H9 (cell line): ENCODE measurements at regions not wholly inside any gene's neighbourhood (a gene's known extent, or its start where the extent isn't known, plus 50 kb on each side); places are given as distances from the start of the nearest gene placed in this dataset.

Experiments
- DNase-seq: peaks from one replicate; pipeline ENCODE4 v3.0.0-alpha.2; 2017
- H2AFZ ChIP-seq: one replicate; pipeline ENCODE4 v1.6.1; 2013; ENCODE audit warnings: mild to moderate bottlenecking, low read length, control low read depth, moderate library complexity
- H2AK5ac ChIP-seq: 2 replicates; pipeline ENCODE4 v1.6.1; 2013; ENCODE audit warnings: low read length, control low read depth, mixed read lengths; ENCODE audit not compliant: insufficient read length
- H2BK120ac ChIP-seq: one replicate; pipeline ENCODE4 v1.6.1; 2013; ENCODE audit warnings: low read depth, mild to moderate bottlenecking, low read length, control low read depth, inconsistent platforms; ENCODE audit not compliant: poor library complexity, severe bottlenecking
- H2BK12ac ChIP-seq: 2 replicates; pipeline ENCODE4 v1.6.1; 2013; ENCODE audit warnings: low read length, control low read depth, mixed read lengths, low read depth; ENCODE audit not compliant: insufficient read length
- H2BK15ac ChIP-seq: 2 replicates; pipeline ENCODE4 v1.6.1; 2013; ENCODE audit warnings: low read depth, low read length, control low read depth
- H2BK20ac ChIP-seq: one replicate; pipeline ENCODE4 v1.6.1; 2013; ENCODE audit warnings: low read depth, mild to moderate bottlenecking, low read length, control low read depth, inconsistent platforms; ENCODE audit not compliant: poor library complexity, severe bottlenecking
- H2BK5ac ChIP-seq: 2 replicates; pipeline ENCODE4 v1.6.1; 2013; ENCODE audit warnings: low read length, control low read depth, mixed read lengths; ENCODE audit not compliant: insufficient read length
- H3K14ac ChIP-seq: 2 replicates; pipeline ENCODE4 v1.6.1; 2013; ENCODE audit warnings: low read length, control low read depth; ENCODE audit not compliant: insufficient read depth
- H3K18ac ChIP-seq: 2 replicates; pipeline ENCODE4 v1.6.1; 2013; ENCODE audit warnings: low read depth, mild to moderate bottlenecking, mixed read lengths, low read length, control low read depth; ENCODE audit not compliant: insufficient read length
- H3K23ac ChIP-seq: 2 replicates; pipeline ENCODE4 v1.6.1; 2013; ENCODE audit warnings: low read length, control low read depth, mixed read lengths, low read depth; ENCODE audit not compliant: insufficient read length
- H3K23me2 ChIP-seq: 2 replicates; pipeline ENCODE4 v1.6.1; 2013; ENCODE audit warnings: low read depth, mild to moderate bottlenecking, mixed read lengths, low read length, control low read depth; ENCODE audit not compliant: insufficient read length, poor library complexity, severe bottlenecking
- H3K27ac ChIP-seq: 2 replicates; pipeline ENCODE4 v1.5.1; 2013; ENCODE audit warnings: low read length, control low read depth, mixed read lengths, low read depth; ENCODE audit not compliant: insufficient read length
- H3K27me3 ChIP-seq: 2 replicates; pipeline ENCODE4 v1.6.1; 2013; ENCODE audit warnings: low read length, control low read depth, inconsistent platforms; ENCODE audit not compliant: insufficient read depth
- H3K4ac ChIP-seq: 2 replicates; pipeline ENCODE4 v1.6.1; 2013; ENCODE audit warnings: low read depth, mild to moderate bottlenecking, control low read depth, inconsistent platforms, low read length, moderate library complexity
- H3K4me1 ChIP-seq: 2 replicates; pipeline ENCODE4 v1.6.1; 2013; ENCODE audit warnings: low read length, control low read depth, inconsistent platforms; ENCODE audit not compliant: insufficient read depth
- H3K4me2 ChIP-seq: 2 replicates; pipeline ENCODE4 v1.6.1; 2013; ENCODE audit warnings: low read length, control low read depth, mixed read lengths; ENCODE audit not compliant: insufficient read length, insufficient read depth
- H3K56ac ChIP-seq: 2 replicates; pipeline ENCODE4 v1.6.1; 2013; ENCODE audit warnings: low read depth, mild to moderate bottlenecking, mixed read lengths, low read length, control low read depth; ENCODE audit not compliant: insufficient read length
- H3K79me1 ChIP-seq: 2 replicates; pipeline ENCODE4 v1.6.1; 2013; ENCODE audit warnings: low read depth, mild to moderate bottlenecking, moderate library complexity, low read length, control low read depth, inconsistent platforms; ENCODE audit not compliant: insufficient read depth, poor library complexity, severe bottlenecking
- H3K79me2 ChIP-seq: 2 replicates; pipeline ENCODE4 v1.6.1; 2013; ENCODE audit warnings: low read length, control low read depth, inconsistent platforms; ENCODE audit not compliant: insufficient read depth
- H3K9ac ChIP-seq: 2 replicates; pipeline ENCODE4 v1.6.1; 2013; ENCODE audit warnings: low read length, control low read depth, mixed read lengths; ENCODE audit not compliant: insufficient read length; ENCODE audit errors: extremely low read depth
- H3K9me3 ChIP-seq: one replicate; pipeline ENCODE4 v1.6.1; 2013; ENCODE audit warnings: low read depth, low read length, inconsistent platforms; ENCODE audit not compliant: control insufficient read depth
- H3T11ph ChIP-seq: one replicate; pipeline ENCODE4 v1.6.1; 2013; ENCODE audit warnings: mild to moderate bottlenecking, low read length, control low read depth, inconsistent platforms
- H4K20me1 ChIP-seq: one replicate; pipeline ENCODE4 v1.6.1; 2013; ENCODE audit not compliant: control insufficient read depth, insufficient read length, insufficient read depth
- H4K5ac ChIP-seq: 2 replicates; pipeline ENCODE4 v1.6.1; 2013; ENCODE audit warnings: low read depth, mild to moderate bottlenecking, mixed read lengths, low read length, control low read depth; ENCODE audit not compliant: insufficient read length
- H4K8ac ChIP-seq: replicated peaks from 2 replicates; pipeline ENCODE4 v1.6.1; 2013; ENCODE audit warnings: low read length, control low read depth, mixed read lengths, low read depth; ENCODE audit not compliant: insufficient read length
- H4K91ac ChIP-seq: 2 replicates; pipeline ENCODE4 v1.6.1; 2013; ENCODE audit warnings: low read depth, mild to moderate bottlenecking, moderate library complexity, mixed read lengths, low read length, control low read depth; ENCODE audit not compliant: insufficient read length
- H3K27ac Mint-ChIP-seq, 3 experiments: 2 replicates in 2 of 3; 3 replicates in 1 of 3; pipeline ENCODE4 v1.8.0; 2020 to 2021; ENCODE audit warnings: mixed read lengths in 3 of 3, mild to moderate bottlenecking in 1 of 3, moderate library complexity in 1 of 3
- H3K27me3 Mint-ChIP-seq: 2 replicates; pipeline ENCODE4 v1.8.0; 2021; ENCODE audit warnings: low read depth, mild to moderate bottlenecking, moderate library complexity, mixed read lengths
- H3K36me3 Mint-ChIP-seq, 3 experiments: 2 replicates in 2 of 3; 3 replicates in 1 of 3; pipeline ENCODE4 v1.8.0; 2020 to 2021; ENCODE audit warnings: low read depth in 3 of 3, mixed read lengths in 3 of 3; ENCODE audit not compliant: insufficient read depth in 1 of 3
- H3K4me1 Mint-ChIP-seq, 2 experiments: 2 replicates each; pipeline ENCODE4 v1.8.0; 2020; ENCODE audit warnings: mixed read lengths in 2 of 2
- H3K4me3 Mint-ChIP-seq, 2 experiments: 2 replicates in 1 of 2; 3 replicates in 1 of 2; pipeline ENCODE4 v1.8.0; 2020 to 2021; ENCODE audit warnings: mild to moderate bottlenecking in 2 of 2, mixed read lengths in 2 of 2, moderate library complexity in 1 of 2
- H3K9me3 Mint-ChIP-seq, 2 experiments: 2 replicates in 1 of 2; 3 replicates in 1 of 2; pipeline ENCODE4 v1.8.0; 2020; ENCODE audit warnings: mild to moderate bottlenecking in 2 of 2, mixed read lengths in 2 of 2, moderate library complexity in 1 of 2
- WGBS: extraction: QIAGEN DNeasy Blood & Tissue Kit; methylation state at CpG from one replicate; pipeline ENCODE4 v1.1.7; 2013; ENCODE audit warnings: missing lambda C conversion rate, low lambda C conversion rate, mixed read lengths; ENCODE audit not compliant: insufficient read length; ENCODE audit errors: extremely low coverage; 5-methylcytosine and 5-hydroxymethylcytosine counted together
- TF ChIP-seq, protein P1 (sequence below): fragments of 200-600 bp; sonication (generic); conservative IDR thresholded peaks from 3 replicates; pipeline ENCODE4 v1.8.0; 2021; ENCODE audit warnings: antibody characterized with exemption, mild to moderate bottlenecking

DNA sequence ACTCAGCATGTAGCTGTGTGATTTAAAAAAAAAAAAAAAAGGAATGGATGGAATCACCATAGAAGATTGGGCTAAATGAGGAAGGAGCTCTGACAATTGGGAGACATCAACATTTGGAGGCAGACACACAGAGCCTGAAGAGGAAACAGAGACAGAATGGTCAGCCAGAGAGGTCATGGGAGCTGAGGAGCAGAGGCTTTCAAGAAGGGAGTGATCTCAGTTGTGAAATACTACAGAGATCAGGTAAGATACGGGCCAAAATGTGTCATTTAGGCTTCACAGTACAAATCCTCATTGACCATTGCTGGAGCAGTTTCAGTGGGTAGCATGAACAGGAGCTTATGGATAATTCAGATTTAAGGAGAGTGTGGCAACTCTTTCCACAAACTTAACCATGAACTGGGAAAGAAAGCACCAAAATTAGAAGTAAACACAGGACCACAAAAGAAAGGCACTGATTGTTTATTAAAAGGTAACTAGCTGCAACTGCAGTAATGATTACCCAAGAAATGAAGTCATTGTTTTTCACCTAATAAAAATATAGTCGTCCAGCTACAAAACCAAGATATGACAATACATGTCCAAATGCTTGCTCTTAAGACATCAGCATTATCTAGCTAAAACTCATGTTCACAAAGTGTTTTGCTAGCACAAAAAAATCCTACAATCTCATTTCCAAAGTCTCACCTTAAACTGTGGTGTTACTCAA, 203.2 kb downstream of the DHX15 start:
- H3K27me3 Mint-ChIP-seq = peaks cover 19% of the 10 kb centered on the region
- H3K36me3 Mint-ChIP-seq = peaks cover 0 to 2% (median 0%) of the 10 kb centered on the region in 3 experiments; a peak in 1 of 7 replicates

More for the DNA sequence above, 203.2 kb downstream of the DHX15 start:
- no peak overlapping the region for H2BK12ac ChIP-seq
- H3K4me2 ChIP-seq = no peak overlapping the region
- peaks cover 0 to 4% of the 10 kb centered on the region in 2 experiments; a peak in 2 of 5 replicates for H3K9me3 Mint-ChIP-seq
- no CpG with 5 or more reads among the region's 2 CpGs for WGBS
- H3K18ac ChIP-seq = no peak overlapping the region
- H2BK15ac ChIP-seq = no peak overlapping the region
- no peak overlapping the region for H4K8ac ChIP-seq
- no peak overlapping the region for H4K5ac ChIP-seq
- H3K56ac ChIP-seq = no peak overlapping the region
- H2AK5ac ChIP-seq = no peak overlapping the region
- no peaks in the 10 kb centered on the region for H3K4me1 ChIP-seq
- H3K27ac Mint-ChIP-seq = no peak overlapping the region
- no peak overlapping the region for H3K4me3 Mint-ChIP-seq
- no peak overlapping the region for H3K27ac ChIP-seq
- DNase-seq = no peak
- H3K14ac ChIP-seq = no peak overlapping the region
- H2BK120ac ChIP-seq = no peak overlapping the region
- no peaks in the 10 kb centered on the region for H3K9me3 ChIP-seq
- H3K79me2 ChIP-seq = no peaks in the 10 kb centered on the region
- H4K91ac ChIP-seq = no peak overlapping the region
- TF ChIP-seq, protein P1, sequence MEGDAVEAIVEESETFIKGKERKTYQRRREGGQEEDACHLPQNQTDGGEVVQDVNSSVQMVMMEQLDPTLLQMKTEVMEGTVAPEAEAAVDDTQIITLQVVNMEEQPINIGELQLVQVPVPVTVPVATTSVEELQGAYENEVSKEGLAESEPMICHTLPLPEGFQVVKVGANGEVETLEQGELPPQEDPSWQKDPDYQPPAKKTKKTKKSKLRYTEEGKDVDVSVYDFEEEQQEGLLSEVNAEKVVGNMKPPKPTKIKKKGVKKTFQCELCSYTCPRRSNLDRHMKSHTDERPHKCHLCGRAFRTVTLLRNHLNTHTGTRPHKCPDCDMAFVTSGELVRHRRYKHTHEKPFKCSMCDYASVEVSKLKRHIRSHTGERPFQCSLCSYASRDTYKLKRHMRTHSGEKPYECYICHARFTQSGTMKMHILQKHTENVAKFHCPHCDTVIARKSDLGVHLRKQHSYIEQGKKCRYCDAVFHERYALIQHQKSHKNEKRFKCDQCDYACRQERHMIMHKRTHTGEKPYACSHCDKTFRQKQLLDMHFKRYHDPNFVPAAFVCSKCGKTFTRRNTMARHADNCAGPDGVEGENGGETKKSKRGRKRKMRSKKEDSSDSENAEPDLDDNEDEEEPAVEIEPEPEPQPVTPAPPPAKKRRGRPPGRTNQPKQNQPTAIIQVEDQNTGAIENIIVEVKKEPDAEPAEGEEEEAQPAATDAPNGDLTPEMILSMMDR = no peak
- H4K20me1 ChIP-seq = no peaks in the 10 kb centered on the region
- 0 out of 2 replicates have a peak, but pooled peaks cover 4% of the 10 kb centered on the region for H3K27me3 ChIP-seq
- no peak overlapping the region for H2AFZ ChIP-seq
- H3T11ph ChIP-seq = no peak overlapping the region
- H3K4me1 Mint-ChIP-seq = no peaks in the 10 kb centered on the region
- no peaks in the 10 kb centered on the region for H3K23me2 ChIP-seq
- no peak overlapping the region for H3K9ac ChIP-seq
- no peak overlapping the region for H2BK5ac ChIP-seq
- H3K79me1 ChIP-seq = no peaks in the 10 kb centered on the region
- no peak overlapping the region for H2BK20ac ChIP-seq
- H3K4ac ChIP-seq = no peak overlapping the region
- no peak overlapping the region for H3K23ac ChIP-seq
